HG02678 (cell line): ENCODE measurements at regions not wholly inside any gene's neighbourhood (a gene's known extent, or its start where the extent isn't known, plus 50 kb on each side); places are given as distances from the start of the nearest gene placed in this dataset.

ENCODE experiments used
- ATAC-seq: cut with Tn5 transposase; IDR thresholded peaks from one replicate; pipeline ENCODE4 v1.9.1; 2021; ENCODE audit warnings: mild to moderate bottlenecking, moderate library complexity; ENCODE audit not compliant: unreplicated experiment

DNA sequence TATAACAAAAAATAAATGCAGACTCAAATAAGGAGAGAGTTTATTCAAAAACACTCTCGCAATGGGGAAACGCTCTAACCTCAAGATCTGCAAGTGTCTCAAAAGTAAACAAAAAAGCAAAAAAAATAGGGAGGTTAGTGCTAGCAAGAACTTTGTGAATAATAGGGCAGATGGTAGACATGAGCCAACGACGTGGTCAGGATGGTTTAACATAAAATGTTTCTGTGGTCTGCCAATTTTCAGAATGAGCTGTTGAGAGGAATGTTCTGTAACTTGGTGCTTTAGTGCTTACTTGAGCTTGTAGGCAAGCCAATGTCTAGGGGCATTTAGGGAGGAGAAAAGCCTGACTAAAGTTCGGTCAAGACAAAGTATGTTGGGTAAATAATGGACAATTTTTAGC, 1813.9 kb upstream of the CDH6 start:
- ATAC-seq, result no peak

DNA sequence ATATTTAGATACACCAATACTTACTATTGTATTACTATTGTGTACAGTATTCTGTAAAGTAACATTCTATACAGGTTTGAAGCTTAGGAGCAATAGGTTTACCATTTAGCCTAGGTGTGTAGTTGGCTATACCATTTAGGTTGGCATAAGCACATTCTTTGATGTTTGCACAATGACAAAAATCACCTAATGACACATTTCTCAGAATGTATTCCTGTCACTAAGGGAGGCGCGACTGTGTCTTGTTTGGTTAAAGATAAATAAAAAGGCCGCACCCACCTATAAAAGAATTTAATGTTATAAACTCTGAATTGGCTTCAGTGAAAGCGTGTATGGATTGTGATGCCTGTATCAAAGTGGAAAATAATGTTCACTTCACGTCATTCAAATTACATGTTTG, 1815.4 kb upstream of the CDH6 start:
- no peak for ATAC-seq

DNA sequence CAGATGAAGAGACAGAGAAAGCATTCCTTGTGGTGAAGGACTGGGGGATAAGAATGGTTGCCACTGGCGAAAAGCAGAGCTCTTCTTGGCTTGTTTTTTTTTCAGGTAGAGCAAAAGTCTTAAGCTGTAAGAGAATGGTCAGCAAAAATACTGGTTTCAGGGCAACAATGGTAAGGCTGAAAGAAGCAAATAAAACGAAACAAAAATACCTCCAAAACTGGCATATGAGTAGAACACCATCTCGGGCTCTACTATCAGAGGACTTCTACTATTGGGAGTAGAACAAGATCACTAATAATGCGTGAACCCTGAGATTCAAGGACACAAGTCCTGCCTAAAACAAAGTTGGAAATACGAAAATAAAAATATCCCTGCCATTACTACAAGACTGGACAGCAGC, 1823.2 kb upstream of the CDH6 start:
- no peak for ATAC-seq

DNA sequence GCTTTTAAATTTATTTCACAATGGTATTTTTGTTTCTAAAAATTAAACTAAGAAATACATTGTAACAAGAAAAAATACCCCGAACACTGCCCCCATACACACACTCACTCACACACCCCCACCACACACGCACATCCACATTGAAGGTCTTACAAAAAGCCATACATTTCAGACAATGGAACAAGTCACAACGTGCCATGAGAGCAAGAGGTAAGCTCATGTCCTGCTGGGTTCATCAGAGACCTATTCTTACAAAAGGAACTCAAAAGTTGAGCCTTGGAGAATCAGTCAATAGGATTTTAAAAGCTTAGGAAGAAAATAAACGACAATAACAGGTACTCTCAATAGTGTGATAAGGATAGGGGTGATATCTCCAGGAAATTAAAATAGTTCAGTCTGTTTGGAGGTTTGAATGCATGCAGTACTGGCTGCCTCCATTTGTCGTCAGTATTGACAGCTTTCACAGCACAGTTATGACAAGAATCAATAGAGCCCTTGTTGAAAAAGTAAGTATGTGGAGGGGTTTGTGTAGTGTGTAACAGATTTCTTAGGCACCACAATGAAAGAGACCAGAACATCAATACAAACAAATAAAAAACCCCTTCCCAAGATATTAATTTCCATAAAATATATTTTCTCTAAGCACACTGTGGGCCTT, 1826.2 kb upstream of the CDH6 start:
- ATAC-seq, result no peak

DNA sequence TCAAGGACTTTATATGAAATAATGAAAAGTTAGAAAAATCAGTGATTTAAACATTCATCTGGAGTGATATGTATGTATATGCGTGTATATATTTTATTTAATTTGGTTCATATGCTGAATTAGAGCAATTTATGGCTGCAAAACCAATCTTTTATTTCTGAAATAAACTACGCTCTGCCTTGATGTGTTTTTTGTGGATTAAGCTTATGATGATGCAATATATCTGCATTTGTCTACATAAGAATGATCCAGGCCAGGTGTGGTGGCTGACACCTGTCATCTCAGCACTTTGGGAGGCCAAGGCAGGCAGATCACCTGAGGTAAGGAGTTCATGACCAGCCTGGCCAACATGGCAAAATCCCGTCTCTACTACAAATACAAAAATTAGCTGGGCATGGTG, 1842.3 kb upstream of the CDH6 start:
- no peak for ATAC-seq

DNA sequence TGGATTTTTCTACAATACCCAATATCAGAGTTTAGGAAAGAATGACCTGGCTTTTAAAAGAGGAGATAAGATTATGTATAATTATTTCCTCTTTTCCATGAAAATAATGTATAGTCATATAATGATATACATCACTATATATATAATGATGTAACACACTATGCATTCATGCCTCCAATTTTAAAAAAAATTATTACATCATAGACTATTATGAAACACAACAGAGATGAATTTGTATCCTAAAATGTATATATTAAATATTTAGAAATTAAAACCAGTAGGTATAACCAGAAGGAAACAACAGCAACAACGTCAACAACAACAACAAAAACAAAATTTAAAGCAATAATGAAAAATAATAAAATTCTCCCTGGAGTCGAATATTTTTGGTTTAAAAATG, 1856.5 kb upstream of the CDH6 start:
- no peak for ATAC-seq

DNA sequence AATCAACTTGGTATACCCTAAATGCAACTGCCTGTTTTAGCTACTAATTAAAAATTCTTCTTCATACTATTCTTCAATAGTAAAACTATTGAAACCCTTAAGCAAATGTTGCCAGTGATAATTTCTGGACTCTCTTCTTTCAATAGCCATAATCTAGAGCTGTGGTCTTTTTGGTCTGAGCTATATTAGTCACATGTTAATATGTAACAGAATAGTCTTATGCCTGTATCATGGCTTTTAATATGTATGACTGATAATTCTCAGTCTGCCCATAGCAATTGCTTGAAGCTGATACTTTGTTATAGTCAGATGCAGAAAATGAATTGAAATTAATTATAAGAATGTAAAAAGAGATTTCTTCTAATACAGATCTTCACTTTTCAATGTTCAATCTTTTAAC, 1871.9 kb upstream of the CDH6 start:
- no peak for ATAC-seq

DNA sequence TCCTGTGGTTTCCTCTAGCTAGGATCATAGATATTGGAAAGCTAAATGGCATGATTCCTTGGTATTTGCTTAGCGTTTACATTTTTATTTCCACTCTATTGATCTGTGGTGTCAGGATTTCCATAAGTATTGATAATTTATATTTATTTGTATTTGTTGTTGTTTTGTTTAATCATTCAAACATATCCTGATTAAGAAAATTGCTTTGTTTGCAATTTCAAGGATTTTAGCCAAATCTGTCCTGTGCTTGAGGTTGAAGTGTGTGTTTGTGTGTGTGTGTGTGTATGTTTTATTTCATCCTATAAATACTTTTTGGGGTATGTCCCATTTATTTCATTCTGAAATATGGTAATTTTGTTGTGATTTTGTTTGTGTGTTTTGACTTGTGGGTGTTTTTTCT, 1884.1 kb upstream of the CDH6 start:
- no peak for ATAC-seq

DNA sequence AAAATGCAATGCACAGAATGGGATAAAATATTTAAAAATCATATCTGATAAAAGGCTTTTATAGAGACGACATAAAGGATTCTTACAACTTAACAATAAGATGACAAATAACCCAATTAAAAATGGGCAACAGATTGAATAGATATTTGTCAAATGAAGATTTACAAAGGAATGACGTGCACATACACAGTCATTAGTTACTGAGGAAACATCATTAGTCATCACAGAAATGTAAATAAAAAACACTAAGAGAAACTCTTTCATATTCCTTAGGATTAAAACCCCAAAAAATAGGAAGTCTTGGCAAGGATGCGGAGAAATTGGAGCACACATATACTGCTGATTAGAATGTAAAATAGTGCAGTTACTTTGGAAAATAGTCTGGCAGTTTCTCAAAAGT, 1886.0 kb upstream of the CDH6 start:
- no peak for ATAC-seq

DNA sequence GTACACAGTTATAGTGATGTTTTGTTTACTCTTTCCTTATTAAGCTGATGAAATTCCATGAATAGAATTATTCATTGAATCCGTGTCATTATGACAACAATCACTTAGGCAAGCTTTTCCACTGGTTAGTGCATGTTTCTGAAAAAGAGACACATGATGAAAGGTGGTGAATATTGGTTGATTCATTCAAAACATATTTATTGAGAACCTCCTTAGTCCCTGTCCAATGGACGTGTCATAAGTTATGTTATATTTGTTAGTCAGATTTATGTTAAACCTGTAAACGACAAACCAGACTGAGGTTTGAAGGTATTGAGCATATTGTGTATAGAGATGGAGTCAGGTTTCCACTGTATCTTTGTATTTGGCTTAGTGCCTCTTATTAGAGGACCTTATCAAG, 1888.9 kb upstream of the CDH6 start:
- no peak for ATAC-seq

DNA sequence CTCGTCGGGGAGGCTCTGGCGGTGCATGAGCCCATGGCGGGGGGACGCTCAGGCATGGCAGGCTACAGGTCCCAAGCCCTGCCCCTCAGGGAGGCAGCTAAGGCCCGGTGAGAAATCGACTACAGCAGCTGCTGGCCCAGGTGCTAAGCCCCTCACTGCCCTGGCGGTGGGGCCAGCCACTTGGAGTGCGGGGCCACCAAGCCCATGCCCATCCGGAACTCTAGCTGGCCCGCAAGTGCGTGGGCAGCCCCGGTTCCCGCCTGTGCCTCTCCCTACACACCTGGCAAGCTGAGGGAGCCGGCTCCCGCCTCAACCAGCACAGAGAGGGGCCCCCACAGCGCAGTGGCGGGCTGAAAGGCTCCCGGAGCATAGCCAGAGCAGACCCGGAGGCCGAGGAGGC, 1896.9 kb upstream of the CDH6 start:
- ATAC-seq, result no peak

DNA sequence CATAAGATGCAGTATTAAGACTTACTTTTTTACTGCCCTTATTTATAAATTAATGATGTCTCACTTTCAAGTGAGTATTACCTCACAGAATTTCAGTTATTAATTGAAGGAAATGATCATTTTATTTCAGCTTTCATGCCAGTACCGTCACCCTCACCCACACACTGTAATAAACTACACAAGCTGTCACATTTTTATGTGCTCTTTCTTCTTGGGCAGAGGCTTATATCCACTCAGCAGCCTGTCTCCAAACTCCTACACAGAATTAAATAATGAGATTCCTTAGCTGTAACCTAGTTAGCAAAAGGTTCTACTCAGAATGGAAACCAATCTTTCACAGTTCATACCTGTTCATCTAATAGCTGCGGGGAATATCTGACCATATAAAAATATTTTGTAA, 1915.8 kb upstream of the CDH6 start:
- ATAC-seq, result no peak

DNA sequence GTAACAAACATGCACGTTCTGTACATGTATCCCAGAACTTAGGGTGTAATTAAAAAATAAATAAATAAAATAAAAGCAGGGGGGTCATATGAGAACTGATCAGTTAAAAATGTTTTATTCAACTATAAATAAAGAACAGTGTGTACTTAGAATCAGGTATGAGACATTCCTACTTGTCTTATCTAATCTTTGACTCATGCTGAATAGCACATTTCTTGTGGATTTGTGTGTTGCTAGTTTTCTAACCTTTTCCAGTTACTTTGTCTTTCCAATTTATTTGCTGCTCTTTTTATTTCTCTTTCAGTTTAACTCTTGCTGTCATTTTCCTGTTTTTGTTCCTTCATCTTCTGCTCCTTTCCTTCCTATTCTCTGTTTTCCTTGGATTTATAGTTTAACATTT, 1917.1 kb upstream of the CDH6 start:
- ATAC-seq, result no peak

DNA sequence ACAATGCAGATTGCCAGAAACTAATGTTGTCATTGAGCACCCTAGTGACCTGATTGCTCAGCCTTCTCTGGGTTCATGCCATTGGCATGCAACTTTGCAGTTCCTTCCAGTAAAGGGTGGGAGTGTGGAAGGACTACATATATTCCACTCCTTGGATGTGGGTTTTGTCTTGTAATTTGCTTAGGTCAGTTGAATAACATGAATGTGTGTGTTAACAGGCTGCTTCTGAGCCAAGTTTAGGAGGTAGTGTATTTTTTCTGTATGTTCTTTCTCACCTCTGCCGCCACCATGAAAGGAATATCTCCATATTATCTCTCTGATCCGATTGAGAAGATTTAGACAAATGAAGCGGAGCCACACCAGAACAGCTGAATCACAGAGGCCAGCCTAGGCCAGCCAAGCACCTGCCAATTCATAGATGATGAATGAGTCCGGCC, 1929.6 kb upstream of the CDH6 start:
- ATAC-seq, result no peak

DNA sequence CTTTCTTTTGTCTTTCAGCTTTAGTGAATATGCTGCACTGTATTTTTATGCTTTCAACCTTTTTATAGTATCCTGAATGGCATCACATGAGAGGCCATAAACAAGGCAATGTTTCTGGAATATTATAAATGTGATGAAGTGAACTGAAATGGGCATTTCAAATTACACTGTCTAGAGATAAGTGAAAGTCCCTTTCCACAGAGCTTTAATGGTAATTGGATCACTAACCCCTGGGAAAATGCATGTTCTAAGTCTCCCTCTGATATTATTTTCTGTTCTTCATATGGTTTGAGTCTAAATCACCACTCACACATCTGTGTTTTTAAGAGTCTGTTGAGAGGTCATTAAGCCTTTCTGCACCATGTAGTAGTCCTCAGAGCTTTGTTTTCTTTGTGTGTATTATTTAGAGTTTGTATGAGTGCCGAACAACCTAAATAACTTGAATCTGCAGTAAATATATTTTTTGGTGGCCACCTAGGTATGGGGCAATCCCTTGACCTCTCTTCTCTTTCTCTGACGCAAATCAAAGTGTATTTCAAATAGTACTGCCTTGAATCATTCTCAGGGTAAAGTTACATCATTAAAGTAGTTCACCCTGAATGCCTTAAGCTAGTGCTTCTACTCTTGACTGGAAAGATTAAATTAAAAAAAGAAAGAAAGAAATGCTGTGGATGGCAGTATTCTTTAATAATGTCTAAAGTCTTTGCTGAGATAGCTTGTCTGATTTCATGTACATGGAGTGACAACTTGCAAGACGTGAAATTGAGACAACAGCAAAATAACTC, 1931.0 kb upstream of the CDH6 start:
- no peak for ATAC-seq

DNA sequence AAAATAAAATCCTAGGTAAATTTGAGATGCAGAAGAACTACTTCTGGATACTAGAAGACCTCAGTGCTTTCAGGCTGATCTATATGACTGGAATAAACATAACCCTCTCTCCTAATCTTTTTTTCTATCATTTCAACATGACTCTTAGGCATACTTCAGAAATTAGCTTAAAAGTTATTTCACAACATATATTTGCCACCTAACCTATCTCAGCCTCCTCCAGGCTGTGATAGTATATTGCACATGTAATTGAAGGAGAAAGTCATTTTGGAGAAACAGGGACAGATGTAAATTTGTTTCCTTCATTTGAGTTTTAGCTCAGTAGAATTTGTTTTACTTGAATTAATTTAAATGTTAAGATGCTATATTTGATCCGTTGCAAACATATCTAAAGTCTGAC, 1932.3 kb upstream of the CDH6 start:
- no peak for ATAC-seq

DNA sequence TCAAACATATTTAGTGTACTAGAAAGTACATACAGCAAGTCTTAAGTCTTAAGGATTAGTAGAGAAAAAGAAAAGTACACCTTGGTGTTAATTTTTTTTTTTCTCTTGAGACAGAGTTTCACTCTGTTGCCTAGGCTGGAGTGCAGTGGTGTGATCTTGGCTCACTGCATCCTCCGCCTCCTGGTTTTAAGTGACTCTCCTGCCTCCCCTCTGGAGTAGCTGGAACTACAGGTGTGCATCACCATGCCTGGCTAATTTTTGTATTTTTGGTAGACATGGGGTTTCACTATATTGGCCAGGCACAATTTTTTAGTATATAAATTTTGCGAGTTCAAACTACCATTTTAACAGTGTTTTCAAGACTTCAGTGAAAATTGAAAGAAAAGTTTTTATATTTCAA, 1941.1 kb upstream of the CDH6 start:
- no peak for ATAC-seq

DNA sequence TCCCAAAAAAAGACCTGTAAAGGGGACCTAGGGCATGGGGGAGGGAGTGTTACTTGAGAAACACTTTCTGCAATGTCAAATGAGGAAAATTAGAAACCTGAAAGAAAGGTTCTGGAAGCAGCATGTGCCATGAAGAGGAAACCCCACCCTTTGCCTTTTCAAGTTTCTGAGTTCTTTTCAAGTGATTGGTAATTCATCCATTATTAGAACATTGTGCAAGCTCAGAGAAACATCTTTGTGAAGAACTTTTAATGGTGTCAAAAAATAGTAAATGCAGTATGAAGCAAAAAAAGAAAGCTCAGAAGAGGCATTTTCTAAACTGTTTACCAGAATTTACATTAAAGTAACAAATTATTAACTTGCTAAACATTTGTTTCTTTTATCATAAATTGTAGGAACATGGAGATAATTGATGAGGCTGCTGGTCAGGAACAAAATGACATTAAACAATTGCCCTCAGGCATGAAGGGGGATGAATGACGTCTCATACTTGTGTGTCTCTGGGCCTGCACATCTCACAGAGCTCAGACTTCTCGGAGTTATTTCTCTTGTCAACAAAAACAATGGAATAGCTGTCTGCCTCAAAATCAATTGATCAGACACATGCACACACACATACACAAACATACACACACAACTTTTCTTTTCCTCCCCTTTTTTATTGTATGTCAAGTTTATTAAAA, 1946.0 kb upstream of the CDH6 start:
- no peak for ATAC-seq

DNA sequence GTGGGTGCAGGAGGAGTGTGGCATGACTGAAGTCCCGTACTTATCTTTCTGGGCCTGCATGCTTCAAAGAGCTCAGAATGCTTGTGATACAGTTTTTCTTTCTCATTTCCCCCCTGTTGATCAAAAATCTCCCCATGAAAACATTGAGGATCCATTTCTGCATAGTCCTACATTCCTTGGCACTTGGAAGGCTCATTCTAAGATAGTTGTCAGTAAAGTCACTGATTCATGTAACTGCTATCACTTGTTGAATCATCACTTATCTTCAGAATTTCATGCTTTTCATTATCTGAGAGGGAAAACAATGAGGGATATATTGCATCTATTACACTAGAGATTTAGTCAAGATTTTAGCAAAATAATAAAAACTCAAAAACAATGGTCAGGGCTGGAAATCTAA, 1953.1 kb upstream of the CDH6 start:
- no peak for ATAC-seq

DNA sequence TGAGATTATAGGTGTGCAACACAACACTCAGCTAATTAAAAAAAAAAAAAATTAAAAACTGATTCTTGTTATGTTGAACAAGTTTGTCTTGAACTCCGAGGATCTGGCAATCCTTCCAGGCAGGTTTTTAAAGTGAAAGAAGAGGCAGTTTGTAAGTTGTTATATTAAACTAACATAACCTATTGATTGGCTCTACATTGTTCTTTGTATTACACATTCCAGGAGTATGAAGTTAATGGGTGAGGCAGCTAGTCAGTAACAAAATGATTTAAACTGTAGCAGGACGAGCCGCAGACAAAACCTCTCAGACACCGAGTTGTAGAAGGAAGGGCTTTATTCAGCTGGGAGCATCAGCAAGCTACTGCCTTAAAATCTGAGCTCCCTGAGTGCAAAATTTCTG, 1953.9 kb upstream of the CDH6 start:
- no peak for ATAC-seq

DNA sequence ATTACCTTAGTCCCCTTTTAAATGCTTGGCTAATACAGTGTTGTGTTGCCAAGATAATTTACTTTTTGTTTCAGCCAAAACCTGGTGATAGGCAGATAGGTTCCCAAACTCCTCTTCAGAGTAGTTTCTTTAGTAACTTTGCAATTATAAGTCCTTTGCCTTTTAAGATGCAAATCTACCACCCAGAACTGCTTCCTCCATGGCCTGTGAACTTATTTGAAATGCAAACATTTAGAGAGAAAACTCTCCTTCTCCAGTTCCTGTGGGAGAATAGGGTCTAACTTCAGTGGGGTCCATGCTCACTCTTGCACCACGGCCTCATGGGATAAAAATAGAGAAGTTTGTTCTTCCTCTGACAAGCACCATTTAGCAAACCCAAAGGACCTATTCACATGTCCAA, 1955.4 kb upstream of the CDH6 start:
- no peak for ATAC-seq

DNA sequence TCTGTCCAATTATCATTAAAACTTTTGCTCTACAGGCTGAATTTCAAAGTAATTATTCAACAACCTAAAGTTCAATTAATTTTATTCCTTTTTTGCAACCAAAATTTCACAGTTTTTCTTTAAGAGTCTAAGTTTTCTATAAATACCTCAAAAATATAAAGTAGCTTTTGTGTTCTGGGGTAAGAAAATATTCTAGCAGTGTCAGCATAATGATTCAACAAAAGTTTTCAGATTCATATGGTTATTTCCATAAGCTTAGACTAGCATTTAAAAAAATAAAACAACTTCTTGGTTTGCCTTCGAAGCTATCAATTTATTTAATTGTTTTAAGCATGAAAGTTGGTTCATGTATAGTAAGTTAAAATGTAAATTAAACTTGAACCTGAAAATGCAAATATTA, 1962.3 kb upstream of the CDH6 start:
- ATAC-seq, result no peak
